ENCODE measurements at regions not wholly inside any gene's neighbourhood (a gene's known extent, or its start where the extent isn't known, plus 50 kb on each side); places are given as distances from the start of the nearest gene placed in this dataset.

DNA sequence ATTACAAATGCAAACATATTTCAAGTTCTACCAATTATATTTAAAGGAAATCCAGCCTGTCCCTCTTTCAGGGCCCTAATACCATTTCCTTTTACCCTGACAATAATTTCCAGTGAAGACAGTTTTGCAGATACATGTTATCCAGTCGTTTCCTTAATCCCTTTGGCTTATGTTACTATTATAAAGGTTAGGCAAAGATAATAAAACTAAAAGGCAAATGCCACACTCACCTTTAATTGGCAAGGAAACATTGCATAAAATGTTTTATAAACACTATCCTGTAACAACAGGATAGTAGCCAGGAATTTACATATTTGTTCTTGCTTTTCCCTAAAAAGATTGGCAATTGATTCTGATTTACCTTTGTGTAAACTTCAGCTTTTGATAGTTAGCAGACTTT lies 168.7 kb downstream of the AEBP2 start:
- Histone ChIP-seq H3K23ac (ENCODE audit: low read depth, low read length) (no peak overlapping the region), H3K4ac (ENCODE audit: low read depth, low read length) (no peak overlapping the region), H2AFZ (replicated peaks; ENCODE audit: low read length, poor library complexity) (no peak overlapping the region), H3K9ac (ENCODE audit: low read depth, low read length) (no peak overlapping the region), H3K4me1 (ENCODE audit: control insufficient read depth, insufficient read depth, low read length) (no peaks in the 10 kb centered on the region), H3K27ac (ENCODE audit: insufficient read depth, low read length) (no peak overlapping the region), H2BK120ac (ENCODE audit: low read depth, low read length) (no peak overlapping the region), H3K56ac (ENCODE audit: extremely low read depth, insufficient read depth, low read length) (no peak overlapping the region), H2BK5ac (ENCODE audit: low read depth, low read length, poor library complexity, severe bottlenecking) (no peak overlapping the region), H4K20me1 (ENCODE audit: insufficient read depth, low read length) (no peaks in the 10 kb centered on the region), H3K9me1 (ENCODE audit: insufficient read depth, low read length) (no peaks in the 10 kb centered on the region), H4K5ac (ENCODE audit: low read depth, low read length) (no peak overlapping the region), H4K8ac (ENCODE audit: low read depth in 2 of 2, low read length in 2 of 2) (no peak overlapping the region), H3K18ac (ENCODE audit: low read depth, low read length) (no peak overlapping the region), H3K14ac (replicated peaks; ENCODE audit: low read depth, low read length) (no peak overlapping the region), H2AK9ac (replicated peaks; ENCODE audit: low read depth, low read length, poor library complexity) (no peak overlapping the region), H4K91ac (ENCODE audit: insufficient read depth, low read depth, low read length) (no peak overlapping the region), H2BK15ac (ENCODE audit: low read depth, low read length) (no peak overlapping the region), H3K4me3 (ENCODE audit: insufficient read depth, low read depth, low read length) (no peak overlapping the region), H2AK5ac (ENCODE audit: low read depth, low read length) (no peak overlapping the region), H2BK20ac (ENCODE audit: low read depth, low read length) (no peak overlapping the region), H3K36me3 (ENCODE audit: control insufficient read depth, insufficient read depth, low read length) (no peaks in the 10 kb centered on the region), H3K4me2 (ENCODE audit: low read depth, low read length) (no peak overlapping the region), H3K9me3 (ENCODE audit: control insufficient read depth, insufficient read depth, low read length) (peaks cover 2% of the 10 kb centered on the region; the same call in 1 of the 2 replicates), H3K27me3 (ENCODE audit: control insufficient read depth, insufficient read depth, low read length) (no peaks in the 10 kb centered on the region), H3K79me1 (ENCODE audit: low read depth in 1 of 2, low read length in 2 of 2) (no peaks in the 10 kb centered on the region)
- POLR2A ChIA-PET (ENCODE audit: unreplicated experiment) = no interaction called here
- ATAC-seq (ENCODE audit: low read depth) (no peak), DNase-seq (no peak)
- BruUV-seq (replicated peaks) = no TSS peak
- no CpG with 5 or more reads among the region's 1 CpG for whole genome bisulfite sequencing, 2 experiments (ENCODE audit: extremely low coverage in 2 of 2, insufficient read length in 1 of 2)
- dilution Hi-C loops (cut with HindIII; ENCODE audit: low sequenced_read_pairs, unreplicated experiment) = no loop called here
- TF ChIP-seq CEBPB (IDR thresholded peaks at IDR 0.05; ENCODE audit: low read depth, low read length) = no peak
- TF ChIP-seq CHD1 (IDR thresholded peaks at IDR 0.05; ENCODE audit: low read depth, low read length) = no peak
- TF ChIP-seq, protein P1, sequence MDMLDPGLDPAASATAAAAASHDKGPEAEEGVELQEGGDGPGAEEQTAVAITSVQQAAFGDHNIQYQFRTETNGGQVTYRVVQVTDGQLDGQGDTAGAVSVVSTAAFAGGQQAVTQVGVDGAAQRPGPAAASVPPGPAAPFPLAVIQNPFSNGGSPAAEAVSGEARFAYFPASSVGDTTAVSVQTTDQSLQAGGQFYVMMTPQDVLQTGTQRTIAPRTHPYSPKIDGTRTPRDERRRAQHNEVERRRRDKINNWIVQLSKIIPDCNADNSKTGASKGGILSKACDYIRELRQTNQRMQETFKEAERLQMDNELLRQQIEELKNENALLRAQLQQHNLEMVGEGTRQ (IDR thresholded peaks at IDR 0.05; ENCODE audit: low read depth, low read length) = no peak
- TF ChIP-seq NFE2L2 (IDR thresholded peaks at IDR 0.05; ENCODE audit: low read depth, low read length) = no peak
- intact Hi-C loops (cut with micrococcal nuclease) = no loop called here
- CTCF ChIA-PET = no interaction called here
- in situ Hi-C loops (cut with MboI; ENCODE audit: low sequenced_read_pairs) = no loop called here
